C4-2B (cell line): ENCODE measurements at regions not wholly inside any gene's neighbourhood (a gene's known extent, or its start where the extent isn't known, plus 50 kb on each side); places are given as distances from the start of the nearest gene placed in this dataset.
"Not testable (repeated sequence)": the region's sequence is repeated elsewhere in the genome, so short reads cannot be mapped to it uniquely, and the experiment has no call there.

Experiments
- ZFX ChIP-seq: fragments of 450-650 bp; IDR thresholded peaks from 2 replicates; pipeline ENCODE4 v1.6.1; 2017
- TF ChIP-seq, protein P1 (sequence below): fragments of 450-650 bp; conservative IDR thresholded peaks from 2 replicates; pipeline ENCODE4 v1.5.1; 2017; ENCODE audit warnings: mild to moderate bottlenecking

- TF ChIP-seq, protein P1, sequence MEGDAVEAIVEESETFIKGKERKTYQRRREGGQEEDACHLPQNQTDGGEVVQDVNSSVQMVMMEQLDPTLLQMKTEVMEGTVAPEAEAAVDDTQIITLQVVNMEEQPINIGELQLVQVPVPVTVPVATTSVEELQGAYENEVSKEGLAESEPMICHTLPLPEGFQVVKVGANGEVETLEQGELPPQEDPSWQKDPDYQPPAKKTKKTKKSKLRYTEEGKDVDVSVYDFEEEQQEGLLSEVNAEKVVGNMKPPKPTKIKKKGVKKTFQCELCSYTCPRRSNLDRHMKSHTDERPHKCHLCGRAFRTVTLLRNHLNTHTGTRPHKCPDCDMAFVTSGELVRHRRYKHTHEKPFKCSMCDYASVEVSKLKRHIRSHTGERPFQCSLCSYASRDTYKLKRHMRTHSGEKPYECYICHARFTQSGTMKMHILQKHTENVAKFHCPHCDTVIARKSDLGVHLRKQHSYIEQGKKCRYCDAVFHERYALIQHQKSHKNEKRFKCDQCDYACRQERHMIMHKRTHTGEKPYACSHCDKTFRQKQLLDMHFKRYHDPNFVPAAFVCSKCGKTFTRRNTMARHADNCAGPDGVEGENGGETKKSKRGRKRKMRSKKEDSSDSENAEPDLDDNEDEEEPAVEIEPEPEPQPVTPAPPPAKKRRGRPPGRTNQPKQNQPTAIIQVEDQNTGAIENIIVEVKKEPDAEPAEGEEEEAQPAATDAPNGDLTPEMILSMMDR = not testable (repeated sequence)
- TF ChIP-seq ZFX = not testable (repeated sequence)
Observed at GRCh38 chr16:51977506-51977905, 569.4 kb downstream of the TOX3 start.
